ENCODE measurements at regions not wholly inside any gene's neighbourhood (a gene's known extent, or its start where the extent isn't known, plus 50 kb on each side); places are given as distances from the start of the nearest gene placed in this dataset.
A peak's percentile ranks its signal among the peaks of the same experiment; 100 is the strongest.
"Not testable (repeated sequence)": the region's sequence is repeated elsewhere in the genome, so short reads cannot be mapped to it uniquely, and the experiment has no call there.

DNA sequence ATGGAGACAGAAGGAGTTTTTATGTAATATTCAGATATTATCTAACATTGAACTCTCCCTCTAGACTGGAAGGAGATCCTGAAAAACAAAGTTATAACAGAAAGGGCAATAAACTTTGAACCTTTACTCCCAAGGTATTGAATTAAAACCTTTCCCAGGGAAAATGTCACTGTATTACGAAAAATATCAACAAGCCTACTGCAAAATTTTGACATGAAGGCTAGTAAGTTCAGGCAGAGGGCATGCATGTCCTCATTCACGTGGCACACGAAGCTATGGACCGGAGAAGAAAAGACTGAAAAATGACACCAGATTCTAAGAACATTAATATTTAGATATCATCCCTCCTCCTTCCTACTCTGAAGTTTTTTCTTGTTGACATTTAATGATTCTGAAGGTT, 638.8 kb downstream of the LRRC70 start:
- DNase-seq (ENCODE audit: low read depth in 2 of 2): no peak

DNA sequence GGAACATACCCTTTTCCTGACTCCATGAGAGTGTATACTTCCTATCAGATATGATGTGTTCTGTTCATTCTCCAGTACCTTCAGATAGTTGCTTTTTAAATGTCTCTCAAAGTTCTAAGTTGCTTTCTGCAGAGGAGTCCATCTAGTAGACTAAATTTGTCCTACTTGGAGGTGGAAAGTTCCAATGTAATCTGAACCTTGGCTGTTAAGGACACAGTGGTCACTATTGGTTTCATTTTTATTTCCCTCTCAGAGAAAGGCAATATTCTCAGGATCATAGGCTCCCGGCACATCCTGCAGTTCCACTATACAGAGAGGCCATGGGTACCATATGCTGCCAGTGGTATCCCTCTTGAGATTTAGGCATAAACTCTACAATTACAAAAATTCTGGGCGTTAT, 634.6 kb downstream of the LRRC70 start:
- no peak for DNase-seq (ENCODE audit: low read depth in 2 of 2)

DNA sequence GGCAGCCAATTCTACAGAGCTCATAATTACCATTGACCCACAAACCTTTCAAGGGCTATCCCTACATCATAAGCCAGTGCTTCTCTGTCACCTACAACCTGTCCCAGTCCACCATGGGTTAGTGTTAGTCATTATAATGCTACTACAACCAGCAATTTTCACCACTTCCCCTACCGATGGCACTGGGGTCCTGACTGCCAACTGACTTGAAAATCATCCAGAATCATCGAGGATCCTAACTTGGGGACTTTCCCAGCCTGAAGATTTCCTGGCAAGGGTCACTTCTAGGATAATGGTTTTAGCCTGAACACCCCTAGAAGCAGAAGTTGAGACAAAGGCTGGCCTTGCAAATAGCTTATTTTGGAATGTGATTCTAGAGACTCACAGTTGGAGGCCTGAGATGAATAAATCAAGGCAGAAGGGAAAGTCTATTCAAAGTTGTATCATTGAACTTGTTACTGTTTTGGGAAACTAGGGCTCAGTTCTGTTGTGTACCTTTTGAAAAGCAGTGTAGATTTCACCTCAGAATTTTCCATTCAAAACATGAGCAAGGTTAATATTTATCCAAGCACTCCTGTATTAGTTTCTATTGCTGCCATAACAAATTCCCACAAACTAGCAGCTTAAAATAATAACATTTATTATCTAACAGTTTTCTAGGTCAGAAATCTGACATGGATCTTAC, 633.0 kb downstream of the LRRC70 start:
- DNase-seq (ENCODE audit: low read depth in 2 of 2): no peak

DNA sequence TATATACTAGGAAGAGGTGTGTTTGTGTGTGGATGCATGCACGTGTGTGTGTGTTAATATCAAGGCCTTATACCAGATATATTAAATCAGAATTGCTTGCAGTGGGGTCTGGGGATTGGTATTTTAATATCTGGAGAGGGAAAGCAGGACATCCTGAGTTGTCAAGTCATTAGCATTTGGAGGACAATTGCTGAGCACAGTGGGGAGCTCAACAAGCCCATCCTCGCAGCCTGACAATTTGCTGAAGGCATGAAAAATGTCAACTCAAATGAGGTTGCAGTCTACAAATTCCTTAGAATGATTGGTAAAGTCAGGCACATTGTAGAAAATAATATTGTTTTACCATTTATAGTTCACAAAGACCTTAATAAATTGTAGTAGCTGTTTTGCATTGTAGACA, 627.4 kb downstream of the LRRC70 start:
- no peak for DNase-seq (ENCODE audit: low read depth in 2 of 2)

DNA sequence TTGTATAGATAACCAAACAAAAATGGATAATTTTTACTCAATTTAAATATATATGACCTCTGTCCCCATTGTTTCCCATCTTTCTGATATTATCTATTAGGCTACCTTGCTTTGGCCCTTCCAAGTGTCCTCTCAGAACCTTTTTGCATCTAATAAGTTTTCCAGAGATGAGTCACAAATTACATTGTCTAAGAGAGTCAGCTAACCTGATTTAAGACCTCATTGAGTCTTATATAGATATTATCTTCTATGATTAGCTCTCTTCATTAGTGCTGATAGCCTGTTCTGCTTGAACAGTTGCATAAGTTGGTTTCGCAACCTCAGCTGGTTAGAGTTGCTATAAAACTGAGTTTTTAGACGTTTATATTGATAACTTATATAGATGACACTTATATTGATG, 623.1 kb downstream of the LRRC70 start:
- DNase-seq (ENCODE audit: low read depth in 2 of 2): no peak

DNA sequence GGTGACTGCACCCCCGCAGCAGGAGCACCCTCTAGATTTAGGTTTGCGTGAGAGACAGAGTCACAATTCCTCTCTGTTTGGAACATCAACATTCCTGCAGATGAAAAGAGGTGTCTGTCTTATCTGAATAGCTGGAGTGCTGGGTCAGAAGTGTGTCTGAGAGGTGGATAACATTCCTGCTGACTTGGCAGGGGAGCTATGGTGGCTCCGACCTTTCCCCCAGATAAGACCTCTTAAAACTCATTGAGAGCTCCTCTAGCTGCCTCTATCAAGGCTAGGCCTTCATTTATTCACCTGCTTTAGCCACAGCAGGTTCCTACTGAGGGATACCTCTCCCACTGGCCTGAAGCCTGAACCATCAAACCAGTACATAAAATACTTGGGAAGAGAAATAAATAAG, 615.5 kb downstream of the LRRC70 start:
- DNase-seq (ENCODE audit: low read depth in 2 of 2): no peak

DNA sequence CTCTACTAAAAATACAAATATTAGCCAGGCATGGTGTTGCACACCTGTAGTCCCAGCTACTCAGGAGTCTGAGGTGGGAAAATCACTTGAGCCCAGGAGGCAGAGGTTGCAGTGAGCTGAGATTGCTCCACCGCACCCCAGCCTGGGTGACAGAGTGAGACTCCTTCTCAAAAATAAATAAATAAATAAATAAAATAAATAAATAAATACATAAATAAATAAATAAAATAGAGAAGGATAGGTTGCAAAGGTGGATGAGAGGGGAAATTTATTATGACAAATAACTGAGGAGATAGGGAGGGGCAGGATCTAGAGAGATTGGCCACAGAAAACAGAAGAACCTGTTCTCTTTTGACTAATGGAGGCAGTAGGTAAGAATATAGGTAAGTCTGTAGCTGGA, 601.6 kb downstream of the LRRC70 start:
- DNase-seq (ENCODE audit: low read depth in 2 of 2): not testable (repeated sequence)

- no peak for DNase-seq (ENCODE audit: low read depth in 2 of 2)
These were observed 597.2 kb downstream of the LRRC70 start for GRCh38 chr5:63175850-63176249.

GRCh38 chr5:63170486-63170885, 591.9 kb downstream of the LRRC70 start:
- DNase-seq (ENCODE audit: low read depth in 2 of 2): no peak

DNA sequence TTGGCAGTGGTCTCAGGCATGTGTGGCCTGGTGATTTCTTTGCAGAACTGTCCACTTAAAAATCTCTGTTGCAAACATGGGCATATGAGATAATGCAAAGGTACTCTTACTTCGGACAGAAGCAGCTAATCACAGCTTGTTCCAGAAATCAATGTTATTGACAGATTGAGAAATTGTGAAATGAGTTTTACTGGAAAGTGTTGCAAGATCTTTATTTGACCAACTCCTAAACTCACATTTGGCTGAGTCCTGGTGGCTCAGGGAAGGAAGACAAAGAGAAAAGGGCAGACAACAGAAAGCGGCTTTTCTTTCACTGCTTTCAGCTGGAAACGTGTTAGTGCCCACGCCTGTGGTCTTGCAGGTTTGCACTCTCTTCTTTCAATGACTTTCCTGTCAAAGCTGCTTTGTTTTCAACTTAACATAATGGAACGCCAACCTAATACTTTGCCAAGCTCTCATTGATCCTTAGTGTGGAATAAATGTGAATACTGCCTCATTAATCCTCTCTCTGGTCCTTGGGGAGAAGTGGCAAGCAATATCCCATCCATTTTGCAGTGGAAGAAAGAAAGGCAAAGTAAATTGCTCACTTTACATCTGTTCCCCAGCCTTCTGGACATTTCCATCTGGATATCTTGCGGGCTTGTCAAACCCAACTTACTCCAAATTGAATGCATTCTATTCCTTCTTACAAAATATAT, 586.4 kb downstream of the LRRC70 start:
- DNase-seq (ENCODE audit: low read depth in 2 of 2): no peak

DNA sequence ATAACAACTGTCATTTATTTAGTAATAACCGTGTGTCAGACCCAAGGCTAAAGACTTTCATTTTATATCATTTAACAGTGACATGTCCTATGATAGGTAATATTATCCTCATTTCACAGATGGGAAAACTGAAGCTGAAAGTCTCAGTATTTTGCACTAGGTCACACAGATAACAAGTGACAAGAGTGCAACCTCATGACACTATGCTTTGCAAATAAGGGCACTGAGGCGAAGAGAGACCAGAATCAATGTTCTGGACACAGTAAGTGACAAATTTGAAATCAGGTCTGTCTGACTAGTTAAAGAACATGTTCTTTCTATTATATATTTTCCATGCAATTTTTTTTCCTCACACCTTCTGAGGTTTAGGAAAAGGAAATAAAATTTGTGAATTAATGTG, 585.7 kb downstream of the LRRC70 start:
- DNase-seq (ENCODE audit: low read depth in 2 of 2): no peak

DNA sequence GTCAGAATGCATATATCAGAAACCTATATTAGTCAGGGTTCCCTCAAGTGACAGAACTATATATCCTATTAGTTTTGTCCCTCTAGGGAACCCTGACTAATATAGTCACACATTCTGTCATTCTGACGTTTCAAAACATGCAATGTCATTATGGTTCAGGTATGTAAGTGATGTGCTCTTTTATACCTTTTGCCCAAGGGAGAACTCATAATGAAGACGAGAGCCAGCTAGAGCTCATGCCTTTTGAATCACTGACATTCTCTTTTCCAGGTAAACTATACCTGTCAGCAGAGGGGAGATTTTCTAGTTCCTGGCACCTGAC, 576.7 kb downstream of the LRRC70 start:
- no peak for DNase-seq (ENCODE audit: low read depth in 2 of 2)

DNA sequence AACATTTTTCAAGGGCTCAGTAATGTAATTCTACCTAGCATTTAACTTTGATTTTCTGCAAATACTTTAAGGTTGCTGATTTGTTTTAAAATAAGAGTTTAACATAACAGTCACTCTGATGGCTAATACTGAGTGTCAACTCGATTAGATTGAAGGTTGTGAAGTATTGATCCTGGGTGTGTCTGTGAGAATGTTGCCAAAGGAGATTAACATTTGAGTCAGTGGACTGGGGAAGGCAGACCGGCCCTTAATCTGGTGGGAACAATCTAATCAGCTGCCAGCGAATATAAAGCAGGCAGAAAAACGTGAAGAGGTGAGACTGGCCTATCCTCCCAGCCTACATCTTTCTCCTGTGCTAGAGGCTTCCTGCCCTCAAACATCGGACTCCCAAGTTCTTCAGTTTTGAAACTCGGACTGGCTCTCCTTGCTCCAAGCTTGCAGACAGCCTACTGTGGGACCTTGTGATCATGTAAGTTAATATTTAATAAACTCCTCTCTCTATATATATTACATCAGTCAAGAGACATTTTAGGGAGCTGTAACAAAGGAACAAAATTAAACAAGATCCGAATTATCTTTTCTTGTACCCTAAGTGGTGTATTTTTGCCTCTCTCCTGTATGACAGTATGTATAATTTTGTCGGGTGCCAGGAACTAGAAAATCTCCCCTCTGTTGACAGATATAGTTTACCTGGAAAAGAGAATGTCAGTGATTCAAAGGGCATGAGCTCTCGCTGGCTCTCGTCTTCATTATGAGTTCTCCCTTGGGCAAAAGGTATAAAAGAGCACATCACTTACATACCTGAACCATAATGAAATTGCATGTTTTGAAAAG, 576.1 kb downstream of the LRRC70 start:
- no peak for DNase-seq (ENCODE audit: low read depth in 2 of 2)

DNA sequence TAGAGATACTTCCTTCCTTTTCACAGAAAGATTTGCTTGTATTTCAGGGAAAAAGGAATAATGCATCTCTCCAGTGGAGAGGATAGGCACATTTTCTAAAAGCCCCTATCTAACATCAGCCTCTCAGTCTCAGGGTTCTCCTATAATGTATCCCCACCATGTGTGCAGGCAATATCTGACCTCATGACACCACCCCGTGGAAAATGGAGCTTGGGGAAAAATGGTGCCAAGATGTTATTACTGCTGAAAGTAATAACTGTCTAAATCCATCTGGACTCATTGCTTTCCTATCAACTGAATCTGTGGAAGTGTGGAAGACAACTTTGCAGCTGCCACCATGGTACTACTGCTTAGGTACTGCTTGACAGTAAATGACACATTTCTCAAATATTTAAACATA, 574.3 kb downstream of the LRRC70 start:
- DNase-seq (ENCODE audit: low read depth in 2 of 2): no peak

- DNase-seq (ENCODE audit: low read depth in 2 of 2): no peak
These were observed 566.5 kb downstream of the LRRC70 start for GRCh38 chr5:63145167-63145566.

DNA sequence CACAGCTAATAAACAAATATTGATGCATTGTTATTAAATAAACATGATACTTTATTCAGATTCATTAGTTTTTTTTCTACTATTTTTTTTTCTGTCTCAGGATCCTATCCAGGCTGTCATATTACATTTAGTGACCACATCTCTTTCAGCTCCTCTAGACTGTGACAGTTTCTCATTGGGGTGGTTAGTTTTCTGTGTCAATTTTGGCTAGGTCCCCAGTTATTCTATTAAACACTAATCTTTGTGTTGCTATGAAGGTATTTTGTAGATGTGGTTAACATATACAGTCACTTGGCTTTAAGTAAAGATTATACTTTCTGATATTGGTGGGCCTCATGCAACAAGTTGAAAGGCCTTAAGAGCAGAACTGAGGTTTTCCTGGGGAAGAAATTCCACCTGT, 563.0 kb downstream of the LRRC70 start:
- no peak for DNase-seq (ENCODE audit: low read depth in 2 of 2)

- no peak for DNase-seq (ENCODE audit: low read depth in 2 of 2)
These were observed 556.7 kb downstream of the LRRC70 start for GRCh38 chr5:63135291-63135690.

GRCh38 chr5:63131626-63132285, 553.1 kb downstream of the LRRC70 start:
- peak; percentile 25 to 29 for DNase-seq (ENCODE audit: low read depth in 2 of 2)

- no peak for DNase-seq (ENCODE audit: low read depth in 2 of 2)
These were observed 550.1 kb downstream of the LRRC70 start for GRCh38 chr5:63128761-63129160.

GRCh38 chr5:63128018-63128417, 549.4 kb downstream of the LRRC70 start:
- no peak for DNase-seq (ENCODE audit: low read depth in 2 of 2)

- DNase-seq (ENCODE audit: low read depth in 2 of 2): peak; percentile 16 to 29
These were observed 548.4 kb downstream of the LRRC70 start for GRCh38 chr5:63127054-63127453.

DNA sequence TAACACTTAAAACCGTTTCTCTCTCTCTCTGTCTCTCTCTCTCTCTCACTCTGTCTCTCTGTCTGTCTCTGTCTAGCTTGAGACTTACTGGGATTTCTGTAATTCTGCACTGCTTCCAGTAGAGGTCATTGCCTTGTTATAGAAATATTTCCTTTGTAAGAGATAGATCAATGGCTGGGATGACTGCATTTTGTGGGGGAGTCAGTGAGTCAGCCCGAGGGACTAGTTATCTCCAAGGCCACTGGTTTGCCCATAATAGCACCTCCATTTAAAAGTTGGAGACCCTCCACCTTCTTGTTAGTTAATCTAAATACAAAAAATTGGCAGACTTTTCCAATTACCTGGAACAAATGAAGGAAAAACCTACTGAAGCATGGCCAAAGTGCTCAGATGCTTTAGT, 547.2 kb downstream of the LRRC70 start:
- DNase-seq (ENCODE audit: low read depth in 2 of 2): peak; percentile 20 to 23
